Upper lobe of right lung (tissue), 1 donor: ENCODE measurements at regions not wholly inside any gene's neighbourhood (a gene's known extent, or its start where the extent isn't known, plus 50 kb on each side); places are given as distances from the start of the nearest gene placed in this dataset.

Experiments used
- ATAC-seq: fragments of 200-7000 bp; cut with Tn5 transposase; one replicate; pipeline ENCODE4 v1.9.1; 2020; ENCODE audit warnings: mild to moderate bottlenecking, moderate library complexity
- DNase-seq: peaks from one replicate; pipeline ENCODE4 v3.0.0-alpha.2; 2020
- H3K27ac ChIP-seq: fragments of 200-600 bp; one replicate; pipeline ENCODE4 v1.8.0; 2022
- H3K27me3 ChIP-seq: fragments of 200-600 bp; one replicate; pipeline ENCODE4 v1.8.0; 2022; ENCODE audit warnings: mild to moderate bottlenecking
- H3K36me3 ChIP-seq: fragments of 200-600 bp; one replicate; pipeline ENCODE4 v1.8.0; 2022
- H3K4me1 ChIP-seq: fragments of 200-600 bp; one replicate; pipeline ENCODE4 v1.8.0; 2022
- H3K4me3 ChIP-seq: fragments of 200-600 bp; one replicate; pipeline ENCODE4 v1.8.0; 2022; ENCODE audit warnings: mild to moderate bottlenecking
- H3K9me3 ChIP-seq: fragments of 200-600 bp; one replicate; pipeline ENCODE4 v1.8.0; 2022
- intact Hi-C: fragments of 100-400 bp; cut with DNase I; formaldehyde crosslinking; loops from one replicate; pipeline ENCODE4 v1.11.0; 2022
- TF ChIP-seq, protein P1 (sequence below): fragments of 200-600 bp; IDR thresholded peaks from one replicate; pipeline ENCODE4 v1.8.0; 2022; ENCODE audit warnings: antibody characterized with exemption
- donor health status: DM: no; HTN: yes; CAD: no; lungs with severe emphysema.

DNA sequence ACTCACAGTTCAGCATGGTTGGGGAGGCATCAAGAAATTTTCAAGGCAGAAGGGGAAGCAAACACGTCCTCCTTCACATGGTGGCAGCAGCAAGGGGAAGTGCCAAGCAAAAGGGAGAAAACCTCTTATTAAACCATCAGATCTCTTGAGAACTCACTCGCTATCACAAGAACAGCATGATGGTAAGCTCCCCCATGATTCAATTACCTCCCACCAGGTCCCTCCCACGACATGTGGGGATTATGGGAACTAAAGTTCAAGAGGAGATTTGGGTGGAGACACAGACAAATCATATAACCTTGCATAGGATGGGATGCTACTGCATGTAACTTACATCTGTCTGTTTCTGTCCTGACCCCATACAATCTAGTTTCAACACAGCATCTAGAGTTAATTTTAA, 511.8 kb upstream of the ARX start:
- intact Hi-C loops = no loop called here

DNA sequence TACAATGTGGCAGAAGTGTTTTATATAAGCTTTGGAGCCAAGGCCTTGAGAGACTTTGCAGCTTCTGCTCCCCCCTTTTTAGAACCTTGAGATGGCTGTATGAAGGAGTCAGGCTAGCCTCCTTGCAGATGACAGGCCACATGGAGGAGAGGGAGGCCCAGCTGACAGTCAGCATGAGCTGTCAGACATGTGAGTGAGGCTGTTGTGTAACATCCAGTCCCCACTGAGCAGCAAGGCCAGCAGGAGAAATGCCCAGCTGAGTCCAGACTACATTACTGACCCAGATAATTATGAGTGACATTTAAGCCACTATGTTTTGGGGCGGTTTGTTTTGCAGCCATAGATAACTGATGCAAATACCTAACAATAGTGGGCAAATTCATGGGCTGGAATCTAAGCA, 515.3 kb upstream of the ARX start:
- ATAC-seq = no peak
- H3K4me1 ChIP-seq = no peaks in the 10 kb centered on the region
- H3K27me3 ChIP-seq = no peaks in the 10 kb centered on the region
- no peak overlapping the region for H3K4me3 ChIP-seq
- TF ChIP-seq, protein P1, sequence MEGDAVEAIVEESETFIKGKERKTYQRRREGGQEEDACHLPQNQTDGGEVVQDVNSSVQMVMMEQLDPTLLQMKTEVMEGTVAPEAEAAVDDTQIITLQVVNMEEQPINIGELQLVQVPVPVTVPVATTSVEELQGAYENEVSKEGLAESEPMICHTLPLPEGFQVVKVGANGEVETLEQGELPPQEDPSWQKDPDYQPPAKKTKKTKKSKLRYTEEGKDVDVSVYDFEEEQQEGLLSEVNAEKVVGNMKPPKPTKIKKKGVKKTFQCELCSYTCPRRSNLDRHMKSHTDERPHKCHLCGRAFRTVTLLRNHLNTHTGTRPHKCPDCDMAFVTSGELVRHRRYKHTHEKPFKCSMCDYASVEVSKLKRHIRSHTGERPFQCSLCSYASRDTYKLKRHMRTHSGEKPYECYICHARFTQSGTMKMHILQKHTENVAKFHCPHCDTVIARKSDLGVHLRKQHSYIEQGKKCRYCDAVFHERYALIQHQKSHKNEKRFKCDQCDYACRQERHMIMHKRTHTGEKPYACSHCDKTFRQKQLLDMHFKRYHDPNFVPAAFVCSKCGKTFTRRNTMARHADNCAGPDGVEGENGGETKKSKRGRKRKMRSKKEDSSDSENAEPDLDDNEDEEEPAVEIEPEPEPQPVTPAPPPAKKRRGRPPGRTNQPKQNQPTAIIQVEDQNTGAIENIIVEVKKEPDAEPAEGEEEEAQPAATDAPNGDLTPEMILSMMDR = no peak
- H3K9me3 ChIP-seq = no peaks in the 10 kb centered on the region
- H3K36me3 ChIP-seq = no peaks in the 10 kb centered on the region
- intact Hi-C loops = no loop called here
- no peak for DNase-seq
- H3K27ac ChIP-seq = no peak overlapping the region

More for the DNA sequence above, 511.8 kb upstream of the ARX start:
- Histone ChIP-seq H3K9me3 (no peaks in the 10 kb centered on the region), H3K27ac (no peak overlapping the region), H3K4me1 (no peaks in the 10 kb centered on the region), H3K4me3 (no peak overlapping the region), H3K36me3 (no peaks in the 10 kb centered on the region), H3K27me3 (no peaks in the 10 kb centered on the region)
- ATAC-seq (no peak), DNase-seq (no peak)
- TF ChIP-seq, protein P1 = no peak

DNA sequence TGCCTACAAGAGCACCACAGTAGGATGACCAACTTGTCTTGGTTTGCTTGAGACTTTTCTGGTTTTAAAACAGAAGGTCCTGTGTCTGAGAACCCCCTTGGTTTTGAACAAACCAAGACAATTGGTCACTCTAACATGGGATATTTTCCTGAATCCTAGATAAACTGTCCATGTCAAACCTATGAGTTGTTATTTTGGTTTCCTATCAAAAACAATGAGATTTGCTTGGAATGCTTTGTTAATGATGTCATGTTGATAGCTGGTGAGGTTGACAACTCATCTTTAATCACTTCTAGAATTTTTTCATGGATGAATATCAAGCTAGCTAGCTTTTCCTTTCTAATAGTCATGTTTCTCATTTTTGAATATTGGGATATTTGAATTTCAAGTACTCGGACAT, 518.3 kb upstream of the ARX start:
- no peaks in the 10 kb centered on the region for H3K9me3 ChIP-seq
- no peak for ATAC-seq
- intact Hi-C loops = no loop called here

DNA sequence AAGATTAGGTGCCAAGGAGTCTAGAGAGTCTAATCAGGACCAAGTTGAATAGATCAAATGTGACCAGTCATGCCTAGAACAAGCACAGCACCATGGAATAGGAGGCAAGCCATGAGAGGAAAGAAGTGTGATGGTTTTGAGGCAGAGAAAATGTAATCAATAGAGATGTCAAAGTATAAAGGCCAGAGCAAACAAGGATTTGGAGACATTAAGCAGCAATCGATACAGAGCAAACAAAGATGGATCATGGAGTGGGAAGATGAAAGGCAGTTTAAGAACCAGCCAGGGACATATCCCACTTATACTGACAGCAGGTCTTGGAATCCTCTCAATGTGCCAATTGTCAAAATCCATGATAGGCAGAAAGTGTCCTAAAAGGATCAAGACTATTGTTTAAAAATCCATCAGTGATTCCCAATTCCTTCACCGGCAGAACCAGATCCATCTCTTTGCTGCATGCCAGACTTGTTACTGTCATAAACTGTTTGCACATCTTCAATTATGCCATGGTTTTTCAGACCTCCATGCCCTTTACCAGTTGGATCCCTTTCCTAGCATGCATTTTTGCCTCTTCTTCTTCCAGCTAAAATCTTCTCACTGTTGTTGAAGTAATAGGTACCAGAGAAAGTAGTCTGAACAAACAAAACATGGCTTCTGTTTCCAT, 520.7 kb upstream of the ARX start:
- TF ChIP-seq, protein P1 = no peak
- Histone ChIP-seq H3K27me3 (no peaks in the 10 kb centered on the region), H3K4me1 (no peaks in the 10 kb centered on the region), H3K36me3 (no peaks in the 10 kb centered on the region), H3K9me3 (no peaks in the 10 kb centered on the region), H3K27ac (no peak overlapping the region), H3K4me3 (no peak overlapping the region)
- intact Hi-C loops = no loop called here
- DNase-seq (no peak), ATAC-seq (no peak)

More for the DNA sequence above, 518.3 kb upstream of the ARX start:
- Histone ChIP-seq H3K4me3 (no peak overlapping the region), H3K36me3 (no peaks in the 10 kb centered on the region), H3K4me1 (no peaks in the 10 kb centered on the region), H3K27ac (no peak overlapping the region), H3K27me3 (no peaks in the 10 kb centered on the region)
- TF ChIP-seq, protein P1 = no peak
- no peak for DNase-seq

DNA sequence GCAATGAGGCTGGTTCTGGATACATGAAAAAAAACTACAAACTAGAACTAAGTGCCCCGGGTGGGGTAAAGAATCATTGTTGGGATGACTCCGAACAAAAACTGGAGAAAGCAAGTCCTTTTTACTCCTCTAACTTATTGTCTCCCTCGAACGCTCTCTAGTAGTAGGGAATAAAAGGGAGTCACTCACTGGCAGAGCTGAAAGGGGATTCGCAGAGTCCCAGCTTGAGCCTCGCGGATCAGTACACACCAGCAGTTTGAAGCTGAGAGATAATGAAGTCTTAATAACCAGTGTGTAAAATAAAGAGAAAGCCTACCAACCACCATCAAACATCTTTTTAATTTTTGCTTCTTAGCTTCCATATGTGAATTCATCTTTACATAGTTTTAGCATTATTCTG, 521.9 kb upstream of the ARX start:
- DNase-seq = no peak
- no peaks in the 10 kb centered on the region for H3K9me3 ChIP-seq

More for the DNA sequence above, 521.9 kb upstream of the ARX start:
- Histone ChIP-seq H3K4me3 (no peak overlapping the region), H3K27ac (no peak overlapping the region), H3K27me3 (no peaks in the 10 kb centered on the region), H3K36me3 (no peaks in the 10 kb centered on the region), H3K4me1 (no peaks in the 10 kb centered on the region)
- intact Hi-C loops = no loop called here
- TF ChIP-seq, protein P1 = no peak
- ATAC-seq = no peak
